Fibroblast of lung (primary cell): ENCODE measurements at regions not wholly inside any gene's neighbourhood (a gene's known extent, or its start where the extent isn't known, plus 50 kb on each side); places are given as distances from the start of the nearest gene placed in this dataset.

Experiments used
- DNase-seq, 2 donors: peaks; one replicate each; pipeline versions ENCODE4 v3.0.0 to v3.0.0-alpha.2; 2010; ENCODE audit warnings: low read depth in 2 of 2
- H2AFZ ChIP-seq: 2 replicates; pipeline ENCODE4 v1.5.1; 2012; ENCODE audit warnings: low read length, control low read depth, inconsistent platforms
- H3K27ac ChIP-seq: 2 replicates; pipeline ENCODE4 v1.5.1; 2011; ENCODE audit warnings: low read length, control low read depth; ENCODE audit not compliant: insufficient read depth
- H3K27me3 ChIP-seq: 2 replicates; pipeline ENCODE4 v1.5.1; 2011; ENCODE audit warnings: mild to moderate bottlenecking, low read length; ENCODE audit not compliant: control insufficient read depth, insufficient read depth
- H3K36me3 ChIP-seq: 2 replicates; pipeline ENCODE4 v1.5.1; 2011; ENCODE audit warnings: low read length; ENCODE audit not compliant: control insufficient read depth, insufficient read depth
- H3K4me1 ChIP-seq: 2 replicates; pipeline ENCODE4 v1.5.1; 2011; ENCODE audit warnings: low read length; ENCODE audit not compliant: control insufficient read depth, insufficient read depth; ENCODE audit errors: extremely low read depth
- H3K4me2 ChIP-seq: 2 replicates; pipeline ENCODE4 v1.5.1; 2011; ENCODE audit warnings: low read length, control low read depth; ENCODE audit not compliant: insufficient read depth; ENCODE audit errors: extremely low read depth
- H3K4me3 ChIP-seq, 4 experiments: fragments of 200-600 bp in 1 of 4; sonication (generic) in 1 of 4; replicated peaks in 1 of 4; 2 replicates each; pipeline ENCODE4 v1.5.1; 2011 to 2016; ENCODE audit warnings: low read length in 4 of 4, low read depth in 3 of 4, mild to moderate bottlenecking in 3 of 4, control low read depth in 2 of 4, inconsistent platforms in 1 of 4, mixed read lengths in 1 of 4; ENCODE audit not compliant: insufficient read depth in 1 of 4; ENCODE audit errors: control extremely low read depth in 1 of 4
- H3K79me2 ChIP-seq: 2 replicates; pipeline ENCODE4 v1.5.1; 2012; ENCODE audit warnings: mild to moderate bottlenecking, low read length, inconsistent platforms; ENCODE audit not compliant: control insufficient read depth, insufficient read depth
- H3K9ac ChIP-seq: 2 replicates; pipeline ENCODE4 v1.5.1; 2011; ENCODE audit warnings: mild to moderate bottlenecking, low read length, control low read depth; ENCODE audit not compliant: insufficient read depth
- H3K9me3 ChIP-seq: 2 replicates; pipeline ENCODE4 v1.5.1; 2012; ENCODE audit warnings: low read depth, low read length; ENCODE audit not compliant: control insufficient read depth, insufficient read depth
- H4K20me1 ChIP-seq: 2 replicates; pipeline ENCODE4 v1.5.1; 2011; ENCODE audit warnings: low read length; ENCODE audit not compliant: control insufficient read depth, insufficient read depth; ENCODE audit errors: extremely low read depth
- CTCF ChIP-seq, 2 donors: IDR thresholded peaks in 1 of 2; conservative IDR thresholded peaks in 1 of 2; 1 replicate in 1 of 2; 2 replicates in 1 of 2; pipeline ENCODE4 v1.5.1; 2011 to 2012; ENCODE audit warnings: low read length in 2 of 2, control low read depth in 1 of 2, inconsistent platforms in 1 of 2, low read depth in 1 of 2, mild to moderate bottlenecking in 1 of 2
- EZH2 ChIP-seq: IDR thresholded peaks from 2 replicates; pipeline ENCODE4 v1.5.1; 2012; ENCODE audit warnings: low read length, control low read depth, mild to moderate bottlenecking; ENCODE audit errors: missing control alignments

GRCh38 chr9:110104261-110104809 lies 103.6 kb downstream of the C9orf152 start:
- Histone ChIP-seq H3K27ac (peak overlapping the region; percentile 55), H3K9me3 (no peaks in the 10 kb centered on the region), H3K36me3 (no peaks in the 10 kb centered on the region), H3K27me3 (no peaks in the 10 kb centered on the region), H3K4me3 (no peak overlapping the region), H3K79me2 (peaks cover 96% of the 10 kb centered on the region), H4K20me1 (no peaks in the 10 kb centered on the region), H2AFZ (no peak overlapping the region), H3K9ac (no peak overlapping the region), H3K4me2 (peak overlapping the region; percentile 10), H3K4me1 (peaks cover 31% of the 10 kb centered on the region)
- TF ChIP-seq EZH2 (no peak), CTCF (conservative IDR thresholded peaks at IDR 0.05 in 1 of 2, IDR thresholded peaks at IDR 0.05 in 1 of 2; ENCODE audit: low read depth in 1 of 2, low read length in 2 of 2) (no peak)
- DNase-seq: peak; percentile 71 to 80

GRCh38 chr9:110105107-110105506 lies 102.9 kb downstream of the C9orf152 start:
- H3K4me1 ChIP-seq: peaks cover 30% of the 10 kb centered on the region
- H3K4me3 ChIP-seq: no peak overlapping the region
- H3K27me3 ChIP-seq: no peaks in the 10 kb centered on the region
- H3K4me2 ChIP-seq: no peak overlapping the region
- peak; percentile 79 to 81 for DNase-seq
- no peaks in the 10 kb centered on the region for H3K36me3 ChIP-seq
- H2AFZ ChIP-seq: no peak overlapping the region
- H3K79me2 ChIP-seq: peaks cover 95% of the 10 kb centered on the region
- no peak overlapping the region for H3K9ac ChIP-seq
- TF ChIP-seq EZH2 (no peak), CTCF (conservative IDR thresholded peaks at IDR 0.05 in 1 of 2, IDR thresholded peaks at IDR 0.05 in 1 of 2; ENCODE audit: low read depth in 1 of 2, low read length in 2 of 2) (no peak)
- H3K27ac ChIP-seq: peak overlapping the region; percentile 75
- no peaks in the 10 kb centered on the region for H4K20me1 ChIP-seq
- no peaks in the 10 kb centered on the region for H3K9me3 ChIP-seq

GRCh38 chr9:110106661-110107060 lies 101.3 kb downstream of the C9orf152 start:
- no peak overlapping the region for H2AFZ ChIP-seq
- no peak overlapping the region for H3K9ac ChIP-seq
- H3K27me3 ChIP-seq: no peaks in the 10 kb centered on the region
- peaks cover 94% of the 10 kb centered on the region for H3K79me2 ChIP-seq
- no peak overlapping the region for H3K4me2 ChIP-seq
- H3K9me3 ChIP-seq: no peaks in the 10 kb centered on the region
- no peaks in the 10 kb centered on the region for H4K20me1 ChIP-seq
- no peaks in the 10 kb centered on the region for H3K36me3 ChIP-seq
- peak overlapping the region; percentile 75 for H3K27ac ChIP-seq
- DNase-seq: no peak
- peaks cover 22% of the 10 kb centered on the region for H3K4me1 ChIP-seq
- no peak overlapping the region for H3K4me3 ChIP-seq
- no peak for TF ChIP-seq EZH2
- TF ChIP-seq CTCF (conservative IDR thresholded peaks at IDR 0.05 in 1 of 2, IDR thresholded peaks at IDR 0.05 in 1 of 2; ENCODE audit: low read depth in 1 of 2, low read length in 2 of 2): no peak
